ENCODE measurements at regions not wholly inside any gene's neighbourhood (a gene's known extent, or its start where the extent isn't known, plus 50 kb on each side); places are given as distances from the start of the nearest gene placed in this dataset.

GRCh38 chr4:128355305-128355704 is 67.7 kb upstream of the PGRMC2 start:
- DNase-seq (ENCODE audit: low spot score), result no peak

- DNase-seq (ENCODE audit: low spot score), result no peak
These were observed 66.7 kb upstream of the PGRMC2 start for GRCh38 chr4:128354205-128354821.

- no peak for DNase-seq (ENCODE audit: low spot score)
These were observed 66.2 kb upstream of the PGRMC2 start for GRCh38 chr4:128353791-128354190.

GRCh38 chr4:128351502-128351901 is 63.9 kb upstream of the PGRMC2 start:
- DNase-seq (ENCODE audit: low spot score), result no peak

- no peak for DNase-seq (ENCODE audit: low spot score)
These were observed 62.9 kb upstream of the PGRMC2 start for GRCh38 chr4:128350449-128351045.

GRCh38 chr4:128349921-128350320 is 62.3 kb upstream of the PGRMC2 start:
- DNase-seq (ENCODE audit: low spot score), result no peak

GRCh38 chr4:128347930-128348660 is 60.5 kb upstream of the PGRMC2 start:
- no peak for DNase-seq (ENCODE audit: low spot score)

- no peak for DNase-seq (ENCODE audit: low spot score)
These were observed 59.7 kb upstream of the PGRMC2 start for GRCh38 chr4:128347175-128347868.

- DNase-seq (ENCODE audit: low spot score), result no peak
These were observed 58.6 kb upstream of the PGRMC2 start for GRCh38 chr4:128346054-128346716.

- DNase-seq (ENCODE audit: low spot score), result no peak
These were observed 58.0 kb upstream of the PGRMC2 start for GRCh38 chr4:128345650-128346049.

- no peak for DNase-seq (ENCODE audit: low spot score)
These were observed 55.1 kb upstream of the PGRMC2 start for GRCh38 chr4:128342762-128343161.

- no peak for DNase-seq (ENCODE audit: low spot score)
These were observed 54.0 kb upstream of the PGRMC2 start for GRCh38 chr4:128341634-128342033.

- no peak for DNase-seq (ENCODE audit: low spot score)
These were observed 51.2 kb upstream of the PGRMC2 start for GRCh38 chr4:128338634-128339355.

- DNase-seq (ENCODE audit: low spot score), result no peak
These were observed 50.2 kb upstream of the PGRMC2 start for GRCh38 chr4:128337863-128338262.
